Astrocyte (in vitro differentiated cells and primary cell): ENCODE measurements at regions not wholly inside any gene's neighbourhood (a gene's known extent, or its start where the extent isn't known, plus 50 kb on each side); places are given as distances from the start of the nearest gene placed in this dataset.

Experiments
- DNase-seq: peaks from one replicate; pipeline ENCODE4 v3.0.0-alpha.2; 2010; ENCODE audit warnings: low read depth
- FAIRE-seq: peaks from 2 replicates; lab custom pipeline; 2011; peaks lifted over from hg19 to GRCh38; lab: Jason Lieb, UNC
- H2AFZ ChIP-seq: 2 replicates; pipeline ENCODE4 v1.6.0; 2012; ENCODE audit warnings: low read depth, low read length, inconsistent platforms
- H3K27ac ChIP-seq: 2 replicates; pipeline ENCODE4 v1.5.1; 2011; ENCODE audit warnings: low read depth, low read length, inconsistent platforms
- H3K27me3 ChIP-seq: 2 replicates; pipeline ENCODE4 v1.6.0; 2011; ENCODE audit warnings: low read length, inconsistent platforms; ENCODE audit not compliant: insufficient read depth
- H3K36me3 ChIP-seq: 2 replicates; pipeline ENCODE4 v1.5.1; 2011; ENCODE audit warnings: low read length, inconsistent platforms; ENCODE audit not compliant: insufficient read depth
- H3K4me1 ChIP-seq: 2 replicates; pipeline ENCODE4 v1.5.1; 2011; ENCODE audit warnings: low read length, inconsistent platforms; ENCODE audit not compliant: insufficient read depth
- H3K4me2 ChIP-seq: 2 replicates; pipeline ENCODE4 v1.6.0; 2012; ENCODE audit warnings: low read length, inconsistent platforms
- H3K4me3 ChIP-seq: 2 replicates; pipeline ENCODE4 v1.5.1; 2011; ENCODE audit warnings: low read depth, mild to moderate bottlenecking, low read length, inconsistent platforms; ENCODE audit not compliant: insufficient read depth
- H3K79me2 ChIP-seq: 2 replicates; pipeline ENCODE4 v1.6.0; 2012; ENCODE audit warnings: mild to moderate bottlenecking, low read length, inconsistent platforms; ENCODE audit not compliant: insufficient read depth
- H3K9ac ChIP-seq: 2 replicates; pipeline ENCODE4 v1.6.0; 2012; ENCODE audit warnings: mild to moderate bottlenecking, low read length, inconsistent platforms
- H3K9me3 ChIP-seq: 2 replicates; pipeline ENCODE4 v1.5.1; 2012; ENCODE audit warnings: low read depth, mild to moderate bottlenecking, low read length, inconsistent platforms; ENCODE audit not compliant: insufficient read depth
- H4K20me1 ChIP-seq: 2 replicates; pipeline ENCODE4 v1.6.0; 2012; ENCODE audit warnings: low read length, inconsistent platforms; ENCODE audit not compliant: insufficient read depth
- H3K27ac Mint-ChIP-seq: one replicate; pipeline ENCODE4 v1.8.0; 2021; ENCODE audit warnings: mild to moderate bottlenecking, mixed read lengths; ENCODE audit not compliant: unreplicated experiment
- H3K27me3 Mint-ChIP-seq: one replicate; pipeline ENCODE4 v1.8.0; 2021; ENCODE audit warnings: low read depth, mixed read lengths; ENCODE audit not compliant: unreplicated experiment
- H3K36me3 Mint-ChIP-seq: one replicate; pipeline ENCODE4 v1.8.0; 2021; ENCODE audit warnings: low read depth, mixed read lengths; ENCODE audit not compliant: unreplicated experiment
- H3K4me1 Mint-ChIP-seq: one replicate; pipeline ENCODE4 v1.8.0; 2021; ENCODE audit warnings: low read depth, mixed read lengths; ENCODE audit not compliant: unreplicated experiment
- H3K4me3 Mint-ChIP-seq: one replicate; pipeline ENCODE4 v1.8.0; 2021; ENCODE audit warnings: mild to moderate bottlenecking, moderate library complexity, mixed read lengths; ENCODE audit not compliant: unreplicated experiment
- H3K9me3 Mint-ChIP-seq: one replicate; pipeline ENCODE4 v1.8.0; 2021; ENCODE audit warnings: mild to moderate bottlenecking, mixed read lengths; ENCODE audit not compliant: unreplicated experiment
- EZH2 ChIP-seq: IDR thresholded peaks from 2 replicates; pipeline ENCODE4 v1.6.1; 2012; ENCODE audit warnings: mild to moderate bottlenecking, low read length, inconsistent platforms; ENCODE audit not compliant: insufficient read depth
- TF ChIP-seq, protein P1 (sequence below): IDR thresholded peaks from 2 replicates; pipeline ENCODE4 v1.5.1; 2011; ENCODE audit warnings: low read depth, mild to moderate bottlenecking, inconsistent platforms, low read length, moderate library complexity; ENCODE audit not compliant: insufficient read depth

- Histone ChIP-seq H4K20me1 (no peaks in the 10 kb centered on the region), H3K4me1 (no peaks in the 10 kb centered on the region), H2AFZ (no peak overlapping the region), H3K4me2 (no peak overlapping the region), H3K9ac (no peak overlapping the region), H3K79me2 (no peaks in the 10 kb centered on the region), H3K36me3 (no peaks in the 10 kb centered on the region), H3K27ac (no peak overlapping the region), H3K9me3 (peaks cover 2% of the 10 kb centered on the region), H3K27me3 (no peaks in the 10 kb centered on the region), H3K4me3 (no peak overlapping the region)
- no peak for FAIRE-seq
- no peak for DNase-seq
- H3K36me3 Mint-ChIP-seq: no peaks in the 10 kb centered on the region
- peaks cover 47% of the 10 kb centered on the region for H3K27me3 Mint-ChIP-seq
- peaks cover 3% of the 10 kb centered on the region for H3K9me3 Mint-ChIP-seq
- TF ChIP-seq EZH2: no peak
- TF ChIP-seq, protein P1, sequence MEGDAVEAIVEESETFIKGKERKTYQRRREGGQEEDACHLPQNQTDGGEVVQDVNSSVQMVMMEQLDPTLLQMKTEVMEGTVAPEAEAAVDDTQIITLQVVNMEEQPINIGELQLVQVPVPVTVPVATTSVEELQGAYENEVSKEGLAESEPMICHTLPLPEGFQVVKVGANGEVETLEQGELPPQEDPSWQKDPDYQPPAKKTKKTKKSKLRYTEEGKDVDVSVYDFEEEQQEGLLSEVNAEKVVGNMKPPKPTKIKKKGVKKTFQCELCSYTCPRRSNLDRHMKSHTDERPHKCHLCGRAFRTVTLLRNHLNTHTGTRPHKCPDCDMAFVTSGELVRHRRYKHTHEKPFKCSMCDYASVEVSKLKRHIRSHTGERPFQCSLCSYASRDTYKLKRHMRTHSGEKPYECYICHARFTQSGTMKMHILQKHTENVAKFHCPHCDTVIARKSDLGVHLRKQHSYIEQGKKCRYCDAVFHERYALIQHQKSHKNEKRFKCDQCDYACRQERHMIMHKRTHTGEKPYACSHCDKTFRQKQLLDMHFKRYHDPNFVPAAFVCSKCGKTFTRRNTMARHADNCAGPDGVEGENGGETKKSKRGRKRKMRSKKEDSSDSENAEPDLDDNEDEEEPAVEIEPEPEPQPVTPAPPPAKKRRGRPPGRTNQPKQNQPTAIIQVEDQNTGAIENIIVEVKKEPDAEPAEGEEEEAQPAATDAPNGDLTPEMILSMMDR: no peak
- H3K27ac Mint-ChIP-seq: no peak overlapping the region
- H3K4me3 Mint-ChIP-seq: no peak overlapping the region
- H3K4me1 Mint-ChIP-seq: peaks cover 3% of the 10 kb centered on the region
These were observed 1489.5 kb downstream of the BRD1 start for GRCh38 chr22:48337957-48338792.

- FAIRE-seq: no peak
- H3K36me3 Mint-ChIP-seq: no peaks in the 10 kb centered on the region
- Histone ChIP-seq H3K27me3 (no peaks in the 10 kb centered on the region), H3K27ac (no peak overlapping the region), H4K20me1 (no peaks in the 10 kb centered on the region), H3K4me2 (no peak overlapping the region), H3K4me1 (no peaks in the 10 kb centered on the region), H3K9ac (no peak overlapping the region), H2AFZ (no peak overlapping the region), H3K9me3 (peaks cover 13% of the 10 kb centered on the region), H3K36me3 (no peaks in the 10 kb centered on the region), H3K79me2 (no peaks in the 10 kb centered on the region), H3K4me3 (no peak overlapping the region)
- no peak overlapping the region for H3K27ac Mint-ChIP-seq
- no peak for DNase-seq
- H3K27me3 Mint-ChIP-seq: peaks cover 34% of the 10 kb centered on the region
- H3K4me3 Mint-ChIP-seq: no peak overlapping the region
- TF ChIP-seq, protein P1: no peak
- TF ChIP-seq EZH2: no peak
- H3K9me3 Mint-ChIP-seq: peaks cover 3% of the 10 kb centered on the region
- H3K4me1 Mint-ChIP-seq: peaks cover 3% of the 10 kb centered on the region
These were observed 1491.2 kb downstream of the BRD1 start for GRCh38 chr22:48336339-48337060.
